HL-60 (cell line): ENCODE measurements at regions not wholly inside any gene's neighbourhood (a gene's known extent, or its start where the extent isn't known, plus 50 kb on each side); places are given as distances from the start of the nearest gene placed in this dataset.

ENCODE experiments used
- DNase-seq, 2 experiments: peaks; one replicate each; pipeline ENCODE4 v3.0.0-alpha.2; 2010 to 2020; ENCODE audit warnings: low read depth in 1 of 2, low spot score in 1 of 2
- H3K27ac ChIP-seq: fragments of 250-450 bp; sonication (Bioruptor Pico); replicated peaks from 2 replicates; pipeline ENCODE4 v1.5.1; 2020; ENCODE audit warnings: mild to moderate bottlenecking, moderate library complexity
- H3K27me3 ChIP-seq: fragments of 250-450 bp; sonication (Bioruptor Pico); 2 replicates; pipeline ENCODE4 v1.5.1; 2021; ENCODE audit warnings: mild to moderate bottlenecking, moderate library complexity; ENCODE audit not compliant: insufficient read depth, poor library complexity, severe bottlenecking
- H3K4me3 ChIP-seq: replicated peaks from 2 replicates; pipeline ENCODE4 v1.5.1; 2011; ENCODE audit warnings: mild to moderate bottlenecking, control low read depth, low read length; ENCODE audit not compliant: insufficient read depth
- GABPA ChIP-seq: IDR thresholded peaks from 2 replicates; pipeline ENCODE4 v1.6.1; 2012; ENCODE audit warnings: low read depth
- POLR2AphosphoS5 ChIP-seq: IDR thresholded peaks from 2 replicates; pipeline ENCODE4 v1.6.1; 2012; ENCODE audit warnings: low read depth
- SPI1 ChIP-seq: IDR thresholded peaks from 2 replicates; pipeline ENCODE4 v1.6.1; 2012; ENCODE audit warnings: low read depth, mild to moderate bottlenecking, borderline replicate concordance
- TF ChIP-seq, protein P1 (sequence below): IDR thresholded peaks from one replicate; pipeline ENCODE4 v1.5.1; 2011; ENCODE audit warnings: low read length, control low read depth, inconsistent platforms; ENCODE audit not compliant: insufficient read depth
- TF ChIP-seq, protein P2 (sequence below): IDR thresholded peaks from 2 replicates; pipeline ENCODE4 v1.6.1; 2012; ENCODE audit warnings: low read depth; ENCODE audit not compliant: insufficient replicate concordance

DNA sequence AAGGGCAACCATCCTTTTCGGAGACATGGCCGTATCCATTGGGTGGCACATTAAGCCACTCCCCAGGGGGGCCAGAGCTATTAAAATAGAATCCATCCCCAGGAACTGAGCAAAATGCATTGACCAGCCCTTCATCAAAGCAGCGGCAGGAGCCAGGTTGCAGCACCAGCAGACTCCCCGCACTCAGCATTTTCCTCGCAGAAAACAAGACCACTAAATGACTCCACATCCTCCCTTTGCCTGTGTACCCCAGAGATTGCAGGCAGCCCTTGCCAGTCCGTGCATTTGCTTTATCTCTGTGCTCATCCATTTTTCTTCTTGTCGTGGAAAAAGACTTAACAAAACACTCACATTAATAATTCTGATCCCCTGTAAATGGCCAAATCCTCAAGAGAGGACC, 144.4 kb upstream of the LARGE1 start:
- TF ChIP-seq, protein P1, sequence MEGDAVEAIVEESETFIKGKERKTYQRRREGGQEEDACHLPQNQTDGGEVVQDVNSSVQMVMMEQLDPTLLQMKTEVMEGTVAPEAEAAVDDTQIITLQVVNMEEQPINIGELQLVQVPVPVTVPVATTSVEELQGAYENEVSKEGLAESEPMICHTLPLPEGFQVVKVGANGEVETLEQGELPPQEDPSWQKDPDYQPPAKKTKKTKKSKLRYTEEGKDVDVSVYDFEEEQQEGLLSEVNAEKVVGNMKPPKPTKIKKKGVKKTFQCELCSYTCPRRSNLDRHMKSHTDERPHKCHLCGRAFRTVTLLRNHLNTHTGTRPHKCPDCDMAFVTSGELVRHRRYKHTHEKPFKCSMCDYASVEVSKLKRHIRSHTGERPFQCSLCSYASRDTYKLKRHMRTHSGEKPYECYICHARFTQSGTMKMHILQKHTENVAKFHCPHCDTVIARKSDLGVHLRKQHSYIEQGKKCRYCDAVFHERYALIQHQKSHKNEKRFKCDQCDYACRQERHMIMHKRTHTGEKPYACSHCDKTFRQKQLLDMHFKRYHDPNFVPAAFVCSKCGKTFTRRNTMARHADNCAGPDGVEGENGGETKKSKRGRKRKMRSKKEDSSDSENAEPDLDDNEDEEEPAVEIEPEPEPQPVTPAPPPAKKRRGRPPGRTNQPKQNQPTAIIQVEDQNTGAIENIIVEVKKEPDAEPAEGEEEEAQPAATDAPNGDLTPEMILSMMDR: no peak
- TF ChIP-seq SPI1 (no peak), GABPA (no peak), POLR2AphosphoS5 (no peak)
- TF ChIP-seq, protein P2, sequence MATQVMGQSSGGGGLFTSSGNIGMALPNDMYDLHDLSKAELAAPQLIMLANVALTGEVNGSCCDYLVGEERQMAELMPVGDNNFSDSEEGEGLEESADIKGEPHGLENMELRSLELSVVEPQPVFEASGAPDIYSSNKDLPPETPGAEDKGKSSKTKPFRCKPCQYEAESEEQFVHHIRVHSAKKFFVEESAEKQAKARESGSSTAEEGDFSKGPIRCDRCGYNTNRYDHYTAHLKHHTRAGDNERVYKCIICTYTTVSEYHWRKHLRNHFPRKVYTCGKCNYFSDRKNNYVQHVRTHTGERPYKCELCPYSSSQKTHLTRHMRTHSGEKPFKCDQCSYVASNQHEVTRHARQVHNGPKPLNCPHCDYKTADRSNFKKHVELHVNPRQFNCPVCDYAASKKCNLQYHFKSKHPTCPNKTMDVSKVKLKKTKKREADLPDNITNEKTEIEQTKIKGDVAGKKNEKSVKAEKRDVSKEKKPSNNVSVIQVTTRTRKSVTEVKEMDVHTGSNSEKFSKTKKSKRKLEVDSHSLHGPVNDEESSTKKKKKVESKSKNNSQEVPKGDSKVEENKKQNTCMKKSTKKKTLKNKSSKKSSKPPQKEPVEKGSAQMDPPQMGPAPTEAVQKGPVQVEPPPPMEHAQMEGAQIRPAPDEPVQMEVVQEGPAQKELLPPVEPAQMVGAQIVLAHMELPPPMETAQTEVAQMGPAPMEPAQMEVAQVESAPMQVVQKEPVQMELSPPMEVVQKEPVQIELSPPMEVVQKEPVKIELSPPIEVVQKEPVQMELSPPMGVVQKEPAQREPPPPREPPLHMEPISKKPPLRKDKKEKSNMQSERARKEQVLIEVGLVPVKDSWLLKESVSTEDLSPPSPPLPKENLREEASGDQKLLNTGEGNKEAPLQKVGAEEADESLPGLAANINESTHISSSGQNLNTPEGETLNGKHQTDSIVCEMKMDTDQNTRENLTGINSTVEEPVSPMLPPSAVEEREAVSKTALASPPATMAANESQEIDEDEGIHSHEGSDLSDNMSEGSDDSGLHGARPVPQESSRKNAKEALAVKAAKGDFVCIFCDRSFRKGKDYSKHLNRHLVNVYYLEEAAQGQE: no peak

DNA sequence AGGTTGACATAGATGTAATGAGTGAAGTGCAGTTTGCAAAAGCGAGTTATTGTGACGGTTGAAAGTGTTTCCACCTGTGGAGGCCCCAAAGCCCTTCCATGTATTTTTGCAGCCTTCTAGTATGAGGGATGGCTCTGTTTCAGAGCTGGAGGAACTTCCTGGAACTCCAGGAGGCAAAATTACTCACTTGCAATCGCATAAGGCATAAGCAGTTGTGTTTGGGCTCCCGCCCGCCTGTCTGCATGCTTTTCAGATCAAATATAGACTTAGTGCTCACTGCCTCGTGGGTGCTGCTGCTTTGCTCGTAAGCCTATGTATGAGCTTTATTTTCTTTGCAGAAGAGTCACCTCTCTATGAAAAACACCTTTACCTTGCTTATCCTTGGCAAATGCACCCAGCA, 146.8 kb upstream of the LARGE1 start:
- Histone ChIP-seq H3K27ac (no peak overlapping the region), H3K27me3 (no peaks in the 10 kb centered on the region), H3K4me3 (no peak overlapping the region)
- DNase-seq: no peak
- TF ChIP-seq, protein P1: no peak
- TF ChIP-seq, protein P2: no peak
- TF ChIP-seq GABPA (no peak), POLR2AphosphoS5 (no peak), SPI1 (no peak)

More for the DNA sequence above, 144.4 kb upstream of the LARGE1 start:
- DNase-seq: no peak
- no peak overlapping the region for H3K27ac ChIP-seq
- H3K27me3 ChIP-seq: no peaks in the 10 kb centered on the region
- H3K4me3 ChIP-seq: no peak overlapping the region

DNA sequence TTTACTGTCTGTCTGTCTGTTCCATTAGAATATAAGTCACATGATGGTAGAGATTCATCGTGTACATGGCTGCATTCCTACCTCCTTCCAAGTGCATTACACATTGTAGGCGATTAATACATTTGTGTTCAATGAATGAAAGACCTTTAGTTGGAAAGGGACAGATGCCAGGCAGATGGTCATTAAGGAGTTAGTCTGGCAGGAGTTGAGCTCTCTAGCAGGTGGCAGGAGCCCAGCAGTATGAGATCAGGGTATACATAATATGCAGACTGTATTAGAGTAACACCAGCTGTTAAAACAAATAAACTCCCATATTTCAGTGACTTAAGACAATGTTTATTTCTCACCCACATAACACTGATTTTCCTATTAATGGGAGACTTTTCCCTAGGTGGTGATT, 147.7 kb upstream of the LARGE1 start:
- TF ChIP-seq POLR2AphosphoS5: no peak
- no peak for TF ChIP-seq SPI1
- TF ChIP-seq, protein P1: no peak
- TF ChIP-seq, protein P2: no peak
- TF ChIP-seq GABPA: no peak
- no peak for DNase-seq
- Histone ChIP-seq H3K27ac (no peak overlapping the region), H3K27me3 (no peaks in the 10 kb centered on the region), H3K4me3 (no peak overlapping the region)
